Activated naive CD4-positive, alpha-beta T cell treated with anti-CD3 and anti-CD28 coated beads, Interleukin-2, amount 50 U/mL, for 24 hours (primary cell): ENCODE measurements at regions not wholly inside any gene's neighbourhood (a gene's known extent, or its start where the extent isn't known, plus 50 kb on each side); places are given as distances from the start of the nearest gene placed in this dataset.
"Not testable (repeated sequence)": the region's sequence is repeated elsewhere in the genome, so short reads cannot be mapped to it uniquely, and the experiment has no call there.

Source experiments
- H3K27ac Mint-ChIP-seq: one replicate; pipeline ENCODE4 v1.8.0; 2021; ENCODE audit warnings: mild to moderate bottlenecking, mixed read lengths
- H3K27me3 Mint-ChIP-seq: one replicate; pipeline ENCODE4 v1.8.0; 2021; ENCODE audit warnings: mixed read lengths
- H3K36me3 Mint-ChIP-seq: one replicate; pipeline ENCODE4 v1.8.0; 2021; ENCODE audit warnings: mixed read lengths
- H3K4me1 Mint-ChIP-seq: one replicate; pipeline ENCODE4 v1.8.0; 2021; ENCODE audit warnings: mixed read lengths
- H3K4me3 Mint-ChIP-seq: one replicate; pipeline ENCODE4 v1.8.0; 2021; ENCODE audit warnings: mild to moderate bottlenecking, mixed read lengths
- H3K9me3 Mint-ChIP-seq: one replicate; pipeline ENCODE4 v1.8.0; 2021; ENCODE audit warnings: mixed read lengths

DNA sequence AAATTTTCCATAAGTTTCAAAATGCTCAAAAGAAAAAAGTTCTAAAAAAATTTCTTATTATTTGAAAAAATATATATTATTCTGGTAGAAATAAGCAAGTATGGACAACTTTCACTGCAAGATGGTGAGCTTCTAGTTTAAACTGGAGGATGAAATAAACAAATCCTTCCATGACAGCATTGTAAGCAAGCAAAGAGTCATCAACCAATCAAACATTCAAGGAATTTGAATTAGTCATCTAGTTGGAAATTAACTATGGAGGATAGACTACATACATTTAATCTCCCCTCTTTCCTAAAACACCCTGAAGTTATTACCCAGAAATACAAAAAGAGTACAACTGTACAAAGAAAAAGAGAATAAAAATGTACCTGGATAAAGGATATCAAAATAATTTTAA, 51.0 kb upstream of the IRX5 start:
- Mint-ChIP-seq H3K36me3 (no peaks in the 10 kb centered on the region), H3K4me1 (no peaks in the 10 kb centered on the region), H3K27ac (no peak overlapping the region), H3K9me3 (peaks cover 8% of the 10 kb centered on the region), H3K27me3 (peaks cover 11% of the 10 kb centered on the region), H3K4me3 (no peak overlapping the region)

DNA sequence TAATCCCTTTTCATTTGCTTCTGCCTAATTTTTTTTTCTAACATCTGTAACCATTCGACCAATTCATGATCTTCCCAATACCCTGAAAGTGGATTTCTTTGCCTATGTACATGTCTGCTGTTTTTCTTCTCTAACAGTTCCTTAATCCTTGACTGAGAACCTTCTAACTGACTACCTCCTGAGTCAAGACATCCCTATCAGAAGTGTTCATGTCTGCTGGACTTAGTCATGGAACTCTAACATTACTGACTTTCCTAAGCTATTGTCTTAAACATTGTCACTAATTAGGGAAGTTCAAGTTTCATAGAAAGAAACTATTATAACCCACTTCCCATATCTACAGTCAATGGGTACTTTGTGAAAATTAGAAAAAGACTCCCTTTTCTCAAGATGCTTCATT, 52.4 kb upstream of the IRX5 start:
- Mint-ChIP-seq H3K36me3 (no peaks in the 10 kb centered on the region), H3K27me3 (peaks cover 11% of the 10 kb centered on the region), H3K4me3 (no peak overlapping the region), H3K4me1 (no peaks in the 10 kb centered on the region), H3K9me3 (peaks cover 8% of the 10 kb centered on the region), H3K27ac (no peak overlapping the region)

DNA sequence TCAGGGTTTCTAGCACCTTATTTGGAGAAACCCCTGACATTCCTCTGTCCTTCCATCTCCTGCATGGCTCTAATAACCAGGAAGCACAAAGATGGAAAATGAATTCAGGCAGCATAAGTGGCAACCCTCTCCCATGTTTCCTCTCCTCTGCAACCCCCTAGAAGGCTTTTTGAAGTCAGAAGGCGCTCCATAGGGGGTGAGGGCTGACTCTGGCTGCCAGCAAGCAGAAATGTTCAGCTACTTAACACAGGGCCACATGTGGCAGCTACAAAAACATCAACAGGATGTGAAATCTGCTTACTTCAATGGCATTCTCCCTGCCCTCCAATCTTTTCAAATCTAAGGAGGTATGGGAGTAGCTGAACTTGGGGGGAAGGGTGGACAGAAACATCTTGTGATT, 55.2 kb upstream of the IRX5 start:
- Mint-ChIP-seq H3K27ac (no peak overlapping the region), H3K4me3 (no peak overlapping the region), H3K4me1 (no peaks in the 10 kb centered on the region), H3K36me3 (no peaks in the 10 kb centered on the region), H3K27me3 (peaks cover 13% of the 10 kb centered on the region), H3K9me3 (peaks cover 1% of the 10 kb centered on the region)

- not testable (repeated sequence) for H3K4me1 Mint-ChIP-seq, H3K9me3 Mint-ChIP-seq, H3K27me3 Mint-ChIP-seq, H3K36me3 Mint-ChIP-seq, H3K4me3 Mint-ChIP-seq, H3K27ac Mint-ChIP-seq
These were observed 56.8 kb upstream of the IRX5 start for GRCh38 chr16:54873716-54874373.

DNA sequence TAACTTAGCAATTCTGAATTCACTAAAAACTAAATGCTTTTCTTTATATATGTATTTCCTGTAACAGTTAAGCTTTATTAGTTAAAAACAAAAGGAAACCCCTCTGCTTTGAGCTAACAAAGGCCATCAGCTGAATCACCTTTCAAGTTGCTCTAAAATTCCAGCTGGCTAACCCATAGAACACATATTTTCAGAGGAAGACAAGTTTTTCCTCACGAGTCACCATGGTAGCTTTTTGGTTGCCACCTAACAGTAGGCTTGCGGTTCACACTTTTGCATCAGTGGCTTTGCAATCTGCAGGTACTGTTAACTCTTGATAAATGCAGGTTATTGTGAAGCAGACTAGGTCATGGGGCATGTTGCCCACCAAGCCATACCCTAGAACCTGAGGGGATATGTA, 57.6 kb upstream of the IRX5 start:
- peaks cover 6% of the 10 kb centered on the region for H3K27me3 Mint-ChIP-seq

DNA sequence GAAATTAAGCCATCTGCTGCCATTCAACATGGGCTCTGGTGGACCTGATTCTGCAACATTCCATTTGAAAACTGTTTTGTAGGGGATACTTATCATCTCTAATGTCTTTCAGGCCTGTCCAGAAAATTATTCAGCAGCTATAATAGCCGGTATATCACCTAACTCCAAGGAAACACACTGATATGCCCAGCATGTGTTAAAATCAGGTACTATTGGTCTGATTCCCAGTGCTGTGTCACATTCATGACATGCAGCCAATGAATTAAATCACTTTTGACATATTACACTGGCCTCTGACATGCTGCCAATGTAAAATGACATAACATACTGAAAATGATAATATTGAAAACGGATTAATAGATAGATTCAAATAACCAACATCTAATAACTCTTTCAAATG, 60.5 kb upstream of the IRX5 start:
- Mint-ChIP-seq H3K4me3 (no peak overlapping the region), H3K4me1 (no peaks in the 10 kb centered on the region), H3K27ac (no peak overlapping the region), H3K36me3 (no peaks in the 10 kb centered on the region), H3K27me3 (peaks cover 4% of the 10 kb centered on the region), H3K9me3 (no peaks in the 10 kb centered on the region)

More for the DNA sequence above, 57.6 kb upstream of the IRX5 start:
- Mint-ChIP-seq H3K27ac (no peak overlapping the region), H3K36me3 (no peaks in the 10 kb centered on the region), H3K4me1 (no peaks in the 10 kb centered on the region), H3K4me3 (no peak overlapping the region), H3K9me3 (no peaks in the 10 kb centered on the region)

GRCh38 chr16:54867302-54867832, 63.3 kb upstream of the IRX5 start:
- Mint-ChIP-seq H3K9me3 (no peaks in the 10 kb centered on the region), H3K36me3 (no peaks in the 10 kb centered on the region), H3K27me3 (peaks cover 4% of the 10 kb centered on the region), H3K4me1 (no peaks in the 10 kb centered on the region), H3K27ac (no peak overlapping the region), H3K4me3 (no peak overlapping the region)

DNA sequence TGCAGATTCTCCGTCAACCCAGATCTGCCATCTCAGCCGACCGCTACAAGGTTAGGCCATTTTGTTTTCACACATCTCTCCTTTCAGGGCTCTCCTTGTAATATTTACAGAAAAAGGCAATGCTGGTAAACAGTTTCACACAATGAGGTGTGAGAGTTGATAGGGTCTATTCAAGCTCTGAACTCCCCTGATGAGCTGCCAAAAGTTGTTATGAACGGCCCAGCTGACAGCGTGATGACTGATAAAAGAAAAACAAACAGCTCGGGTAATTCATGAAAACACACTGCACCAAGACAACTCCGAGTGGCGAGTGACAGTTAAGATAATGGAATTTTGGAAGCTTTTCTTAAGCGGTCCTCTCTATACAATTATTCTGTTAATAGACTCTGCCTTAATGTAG, 68.1 kb upstream of the IRX5 start:
- H3K4me1 Mint-ChIP-seq, result no peaks in the 10 kb centered on the region
- H3K9me3 Mint-ChIP-seq, result no peaks in the 10 kb centered on the region
- no peak overlapping the region for H3K27ac Mint-ChIP-seq
- peaks cover 1% of the 10 kb centered on the region for H3K36me3 Mint-ChIP-seq
- no peak overlapping the region for H3K4me3 Mint-ChIP-seq
- H3K27me3 Mint-ChIP-seq, result peaks cover 8% of the 10 kb centered on the region

DNA sequence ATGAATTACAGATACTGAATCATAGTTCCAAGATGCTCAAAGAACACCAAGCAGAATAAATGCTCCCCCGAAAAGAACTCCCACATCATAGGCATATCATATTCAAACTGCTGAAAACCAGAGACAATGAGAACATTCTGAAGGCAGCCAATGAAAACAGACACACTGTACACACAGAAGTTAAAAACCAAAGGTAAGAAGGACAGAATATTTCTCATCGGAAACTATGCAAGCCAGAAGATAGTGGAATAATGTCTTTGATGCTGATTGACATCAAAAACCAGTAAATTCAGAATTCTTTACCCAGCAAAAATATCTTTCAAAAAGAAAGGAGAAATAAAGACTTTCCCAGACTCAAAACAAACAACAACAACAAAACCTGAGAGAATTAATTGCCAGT, 73.8 kb upstream of the IRX5 start:
- Mint-ChIP-seq H3K4me3 (no peak overlapping the region), H3K4me1 (no peaks in the 10 kb centered on the region), H3K27me3 (peaks cover 4% of the 10 kb centered on the region), H3K9me3 (peaks cover 14% of the 10 kb centered on the region), H3K27ac (no peak overlapping the region), H3K36me3 (peaks cover 1% of the 10 kb centered on the region)

GRCh38 chr16:54847609-54848008, 83.1 kb upstream of the IRX5 start:
- Mint-ChIP-seq H3K4me3 (no peak overlapping the region), H3K27me3 (peaks cover 4% of the 10 kb centered on the region), H3K9me3 (peaks cover 5% of the 10 kb centered on the region), H3K36me3 (peaks cover 3% of the 10 kb centered on the region), H3K27ac (no peak overlapping the region), H3K4me1 (no peaks in the 10 kb centered on the region)

- Mint-ChIP-seq H3K4me1 (no peaks in the 10 kb centered on the region), H3K27me3 (peaks cover 4% of the 10 kb centered on the region), H3K36me3 (peaks cover 3% of the 10 kb centered on the region), H3K9me3 (peaks cover 7% of the 10 kb centered on the region), H3K4me3 (no peak overlapping the region), H3K27ac (no peak overlapping the region)
These were observed 83.5 kb upstream of the IRX5 start for GRCh38 chr16:54847207-54847606.

GRCh38 chr16:54846766-54847165, 83.9 kb upstream of the IRX5 start:
- H3K36me3 Mint-ChIP-seq, result peaks cover 3% of the 10 kb centered on the region
- H3K4me1 Mint-ChIP-seq, result no peaks in the 10 kb centered on the region
- no peak overlapping the region for H3K27ac Mint-ChIP-seq
- peaks cover 12% of the 10 kb centered on the region for H3K9me3 Mint-ChIP-seq
- H3K27me3 Mint-ChIP-seq, result peaks cover 4% of the 10 kb centered on the region
- H3K4me3 Mint-ChIP-seq, result no peak overlapping the region

- peaks cover 5% of the 10 kb centered on the region for H3K27me3 Mint-ChIP-seq
- no peak overlapping the region for H3K4me3 Mint-ChIP-seq
- H3K9me3 Mint-ChIP-seq, result peaks cover 12% of the 10 kb centered on the region
- H3K4me1 Mint-ChIP-seq, result no peaks in the 10 kb centered on the region
- H3K36me3 Mint-ChIP-seq, result peaks cover 3% of the 10 kb centered on the region
- H3K27ac Mint-ChIP-seq, result no peak overlapping the region
These were observed 87.3 kb upstream of the IRX5 start for GRCh38 chr16:54843424-54843750.

DNA sequence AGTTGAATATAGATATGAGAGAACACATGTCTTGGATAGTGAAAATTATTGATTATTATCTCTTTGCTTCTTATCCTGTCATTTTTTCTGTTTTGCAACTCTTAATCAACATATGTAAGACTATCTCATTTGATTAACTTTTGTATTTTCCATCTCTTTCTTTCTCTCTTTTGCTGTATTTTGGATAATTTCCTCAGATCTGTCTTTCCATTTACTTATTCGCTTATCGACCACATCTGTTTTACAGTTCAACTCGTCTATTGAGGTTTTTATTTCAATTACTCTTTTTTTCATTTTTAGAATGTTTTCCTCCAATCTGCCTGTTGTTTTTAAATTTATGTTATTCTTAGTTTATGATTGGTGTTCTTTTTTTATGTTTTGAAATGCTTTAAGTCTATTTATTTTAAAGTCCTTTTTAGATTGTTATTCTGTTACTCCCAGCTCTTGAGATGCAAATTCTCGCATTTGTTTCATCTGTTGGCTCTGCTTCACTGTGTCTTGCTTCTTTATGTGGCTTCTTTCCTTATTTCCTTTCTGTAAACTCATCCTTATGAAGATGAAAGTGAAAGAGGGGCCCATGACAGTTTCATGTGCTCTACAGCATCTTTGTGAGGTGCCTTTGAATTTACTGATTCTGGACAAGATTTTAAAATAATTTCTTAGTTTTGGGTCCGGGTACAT, 87.8 kb upstream of the IRX5 start:
- Mint-ChIP-seq H3K9me3 (peaks cover 12% of the 10 kb centered on the region), H3K36me3 (peaks cover 3% of the 10 kb centered on the region), H3K27me3 (peaks cover 6% of the 10 kb centered on the region), H3K4me3 (no peak overlapping the region), H3K27ac (no peak overlapping the region), H3K4me1 (no peaks in the 10 kb centered on the region)

- no peak overlapping the region for H3K27ac Mint-ChIP-seq
- peaks cover 12% of the 10 kb centered on the region for H3K9me3 Mint-ChIP-seq
- H3K27me3 Mint-ChIP-seq, result peaks cover 3% of the 10 kb centered on the region
- H3K36me3 Mint-ChIP-seq, result peaks cover 2% of the 10 kb centered on the region
- no peak overlapping the region for H3K4me3 Mint-ChIP-seq
- no peaks in the 10 kb centered on the region for H3K4me1 Mint-ChIP-seq
These were observed 101.0 kb upstream of the IRX5 start for GRCh38 chr16:54829691-54830090.

DNA sequence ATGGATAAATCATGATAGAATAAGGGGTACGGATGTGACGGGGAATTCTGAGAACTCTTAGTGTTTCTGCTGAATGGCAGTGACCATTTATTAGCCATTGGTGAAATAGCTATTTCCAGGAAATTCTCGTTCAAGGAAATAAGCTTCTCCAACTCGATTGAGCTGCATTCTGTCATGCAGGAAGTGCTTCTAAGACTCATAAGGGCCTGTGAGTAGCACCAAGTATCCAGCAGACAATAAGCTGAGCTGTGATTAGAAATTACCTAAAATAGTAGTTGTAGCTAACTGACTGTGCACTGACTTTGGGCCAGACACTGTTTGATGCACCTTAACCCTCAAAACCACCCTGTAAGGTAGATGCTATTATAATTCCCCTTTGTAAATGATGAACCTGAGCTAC, 107.8 kb upstream of the IRX5 start:
- no peak overlapping the region for H3K4me3 Mint-ChIP-seq
- peaks cover 5% of the 10 kb centered on the region for H3K27me3 Mint-ChIP-seq
- H3K36me3 Mint-ChIP-seq, result no peaks in the 10 kb centered on the region
- H3K27ac Mint-ChIP-seq, result no peak overlapping the region
- no peaks in the 10 kb centered on the region for H3K9me3 Mint-ChIP-seq
- no peaks in the 10 kb centered on the region for H3K4me1 Mint-ChIP-seq

DNA sequence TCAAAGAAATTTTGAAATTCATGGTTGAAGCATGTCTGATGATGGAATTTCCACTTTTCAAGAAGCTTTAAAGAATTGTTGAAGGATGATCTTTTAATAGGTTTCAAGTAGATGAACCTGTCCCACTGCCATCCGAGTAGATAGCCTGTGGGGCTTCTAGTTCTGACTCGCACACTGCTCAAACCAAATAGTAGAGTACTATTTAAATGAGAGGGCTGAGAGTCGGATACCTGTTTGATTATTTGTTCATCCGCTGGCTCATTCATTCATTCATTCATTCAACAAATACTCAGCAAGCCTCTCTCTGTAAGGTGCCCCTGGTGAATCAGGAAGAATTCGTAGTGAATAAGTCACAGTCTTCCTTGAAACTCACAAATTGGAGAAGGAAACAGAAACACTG, 108.2 kb upstream of the IRX5 start:
- no peaks in the 10 kb centered on the region for H3K9me3 Mint-ChIP-seq
- H3K4me3 Mint-ChIP-seq, result no peak overlapping the region
- no peaks in the 10 kb centered on the region for H3K36me3 Mint-ChIP-seq
- H3K27ac Mint-ChIP-seq, result no peak overlapping the region
- H3K4me1 Mint-ChIP-seq, result no peaks in the 10 kb centered on the region
- peaks cover 5% of the 10 kb centered on the region for H3K27me3 Mint-ChIP-seq
